Activated CD4-positive, alpha-beta T cell treated with anti-CD3 and anti-CD28 coated beads, Interleukin-2, amount 10 ng/mL, durations not matched to agents 24 days and 14 days (primary cell): ENCODE measurements at regions not wholly inside any gene's neighbourhood (a gene's known extent, or its start where the extent isn't known, plus 50 kb on each side); places are given as distances from the start of the nearest gene placed in this dataset.

Experiments used
- DNase-seq: peaks from one replicate; pipeline ENCODE4 v3.0.0; 2022
- H3K27ac Mint-ChIP-seq: one replicate; pipeline ENCODE4 v1.8.0; 2022; ENCODE audit warnings: mild to moderate bottlenecking, mixed read lengths
- H3K27me3 Mint-ChIP-seq: one replicate; pipeline ENCODE4 v1.8.0; 2022; ENCODE audit warnings: mixed read lengths
- H3K36me3 Mint-ChIP-seq: one replicate; pipeline ENCODE4 v1.8.0; 2022; ENCODE audit warnings: low read depth, mild to moderate bottlenecking, mixed read lengths
- H3K4me1 Mint-ChIP-seq: one replicate; pipeline ENCODE4 v1.8.0; 2021; ENCODE audit warnings: mixed read lengths
- H3K4me3 Mint-ChIP-seq: one replicate; pipeline ENCODE4 v1.8.0; 2022; ENCODE audit warnings: mild to moderate bottlenecking, moderate library complexity, mixed read lengths
- H3K9me3 Mint-ChIP-seq: one replicate; pipeline ENCODE4 v1.8.0; 2021; ENCODE audit warnings: mixed read lengths
- intact Hi-C: fragments of 100-400 bp; cut with micrococcal nuclease; formaldehyde crosslinking; loops from one replicate; pipeline ENCODE4 v1.15.1; 2023

- H3K4me3 Mint-ChIP-seq = no peak overlapping the region
- peaks cover 2% of the 10 kb centered on the region for H3K4me1 Mint-ChIP-seq
- H3K36me3 Mint-ChIP-seq = no peaks in the 10 kb centered on the region
- peaks cover 9% of the 10 kb centered on the region for H3K9me3 Mint-ChIP-seq
- intact Hi-C loops = no loop called here
- no peaks in the 10 kb centered on the region for H3K27me3 Mint-ChIP-seq
- no peak for DNase-seq
- H3K27ac Mint-ChIP-seq = no peak overlapping the region
These were observed 242.8 kb upstream of the PSMD7 start for GRCh38 chr16:74053826-74054225.

GRCh38 chr16:74053312-74053711 lies 243.3 kb upstream of the PSMD7 start:
- Mint-ChIP-seq H3K27me3 (no peaks in the 10 kb centered on the region), H3K9me3 (peaks cover 5% of the 10 kb centered on the region), H3K4me3 (no peak overlapping the region), H3K4me1 (peaks cover 2% of the 10 kb centered on the region), H3K27ac (no peak overlapping the region), H3K36me3 (no peaks in the 10 kb centered on the region)
- no peak for DNase-seq
- intact Hi-C loops = no loop called here

DNA sequence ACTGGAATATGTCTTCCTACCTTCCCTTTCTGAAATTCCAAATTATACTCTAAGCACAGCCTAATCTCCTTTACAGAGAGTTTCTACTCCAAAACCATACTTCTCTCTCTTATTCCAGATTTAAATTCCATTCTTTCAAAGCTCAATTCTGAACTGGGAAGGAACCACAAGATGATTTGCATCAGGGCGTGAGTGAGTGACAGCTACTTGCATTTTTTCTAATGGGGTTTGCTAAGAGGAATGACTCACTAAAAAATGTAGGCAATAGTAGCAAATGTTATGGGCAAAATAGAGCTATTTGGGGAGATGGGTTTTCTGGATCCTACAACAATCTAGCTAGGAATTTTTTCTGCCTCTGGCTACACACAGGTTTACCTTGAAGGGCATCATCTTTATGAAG lies 244.6 kb upstream of the PSMD7 start:
- Mint-ChIP-seq H3K9me3 (peaks cover 5% of the 10 kb centered on the region), H3K36me3 (no peaks in the 10 kb centered on the region), H3K4me1 (peaks cover 2% of the 10 kb centered on the region), H3K27ac (no peak overlapping the region), H3K27me3 (no peaks in the 10 kb centered on the region), H3K4me3 (no peak overlapping the region)
- no peak for DNase-seq
- intact Hi-C loops = no loop called here

DNA sequence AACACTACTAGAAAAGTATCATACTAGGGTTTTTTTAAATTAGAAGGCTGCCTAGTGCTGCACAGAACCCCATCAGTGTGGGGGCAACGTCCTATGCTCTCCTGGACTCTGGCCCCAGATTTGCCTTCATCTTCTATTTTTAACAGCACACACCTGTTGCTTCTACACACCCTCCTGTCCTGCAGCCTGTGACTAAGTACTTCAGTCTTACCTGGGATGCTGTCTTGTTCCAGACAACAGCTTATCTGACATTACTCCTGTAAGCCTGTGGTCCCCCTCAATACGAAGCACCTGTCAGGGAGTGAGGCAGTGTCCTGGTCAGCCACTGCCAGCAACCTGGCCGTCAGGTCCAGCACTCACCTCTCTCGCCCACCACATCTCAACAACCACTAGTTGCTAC lies 247.6 kb upstream of the PSMD7 start:
- no peaks in the 10 kb centered on the region for H3K27me3 Mint-ChIP-seq
- H3K4me1 Mint-ChIP-seq = peaks cover 2% of the 10 kb centered on the region
- intact Hi-C loops = no loop called here
- no peaks in the 10 kb centered on the region for H3K9me3 Mint-ChIP-seq
- H3K4me3 Mint-ChIP-seq = no peak overlapping the region
- no peak overlapping the region for H3K27ac Mint-ChIP-seq
- no peak for DNase-seq
- H3K36me3 Mint-ChIP-seq = no peaks in the 10 kb centered on the region

DNA sequence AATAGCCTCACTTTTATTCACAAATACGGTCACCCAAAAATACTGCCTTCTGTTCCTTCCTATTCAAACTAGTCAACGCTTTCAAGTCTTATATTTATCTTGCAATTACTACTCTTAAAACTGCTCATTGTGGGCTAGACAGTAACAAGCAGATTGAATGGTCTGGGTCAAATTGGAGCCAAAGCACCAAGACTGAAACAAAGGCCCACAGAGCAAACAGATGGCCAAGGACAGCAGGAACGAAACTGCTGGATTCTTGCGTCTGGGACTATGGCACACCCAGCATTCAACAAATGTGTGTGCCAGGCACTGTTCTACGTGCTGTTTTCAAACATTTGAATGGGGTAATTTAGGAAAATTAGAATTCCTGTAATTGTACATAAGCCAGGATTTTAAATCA lies 250.1 kb upstream of the PSMD7 start:
- DNase-seq = no peak
- Mint-ChIP-seq H3K27ac (no peak overlapping the region), H3K36me3 (no peaks in the 10 kb centered on the region), H3K27me3 (no peaks in the 10 kb centered on the region), H3K4me1 (no peaks in the 10 kb centered on the region), H3K9me3 (no peaks in the 10 kb centered on the region), H3K4me3 (no peak overlapping the region)
- intact Hi-C loops = no loop called here

DNA sequence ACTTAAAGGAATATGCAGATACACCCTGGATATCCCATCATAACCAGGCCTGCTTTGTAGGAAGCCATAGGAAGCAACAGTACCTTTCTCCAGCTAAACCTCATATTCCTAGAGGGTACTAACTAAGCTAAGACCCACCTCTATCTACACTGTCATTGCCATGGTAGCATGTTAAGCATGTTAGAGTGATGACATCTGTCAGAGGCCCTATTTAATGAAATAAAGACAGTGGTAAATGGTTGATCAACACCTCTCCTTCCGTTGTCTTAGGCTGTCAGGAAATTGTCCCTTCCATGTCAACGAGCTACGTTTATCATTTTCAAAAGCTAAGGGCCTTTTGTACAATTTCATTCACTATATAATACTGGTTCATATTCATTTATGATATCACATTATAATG lies 251.1 kb upstream of the PSMD7 start:
- no peaks in the 10 kb centered on the region for H3K36me3 Mint-ChIP-seq
- no peak overlapping the region for H3K4me3 Mint-ChIP-seq
- H3K27ac Mint-ChIP-seq = no peak overlapping the region
- H3K9me3 Mint-ChIP-seq = no peaks in the 10 kb centered on the region
- H3K27me3 Mint-ChIP-seq = no peaks in the 10 kb centered on the region
- DNase-seq = no peak
- no peaks in the 10 kb centered on the region for H3K4me1 Mint-ChIP-seq
- intact Hi-C loops = no loop called here

DNA sequence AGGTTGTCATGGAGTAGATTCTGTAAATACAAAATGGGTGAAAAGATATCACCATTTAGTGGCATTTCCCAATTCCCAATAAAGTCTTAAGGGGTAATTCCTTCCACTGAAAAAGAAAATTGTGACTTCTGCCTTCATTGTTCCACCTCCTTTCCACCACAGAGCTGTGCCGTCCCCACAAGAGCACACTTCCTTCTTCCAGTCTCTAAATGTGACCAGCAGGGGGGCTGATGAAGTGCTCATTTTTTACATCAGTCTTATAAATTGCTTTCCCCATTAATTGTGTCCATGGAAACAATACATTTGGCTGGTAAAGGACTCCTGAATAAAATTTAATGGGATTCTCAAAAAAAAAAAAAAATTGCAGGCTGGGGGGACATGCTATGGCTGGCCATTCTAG lies 260.8 kb upstream of the PSMD7 start:
- H3K27ac Mint-ChIP-seq = no peak overlapping the region
- no peak overlapping the region for H3K4me3 Mint-ChIP-seq
- intact Hi-C loops = no loop called here
- peaks cover 3% of the 10 kb centered on the region for H3K27me3 Mint-ChIP-seq
- DNase-seq = no peak
- no peaks in the 10 kb centered on the region for H3K9me3 Mint-ChIP-seq
- H3K4me1 Mint-ChIP-seq = no peaks in the 10 kb centered on the region
- no peaks in the 10 kb centered on the region for H3K36me3 Mint-ChIP-seq

DNA sequence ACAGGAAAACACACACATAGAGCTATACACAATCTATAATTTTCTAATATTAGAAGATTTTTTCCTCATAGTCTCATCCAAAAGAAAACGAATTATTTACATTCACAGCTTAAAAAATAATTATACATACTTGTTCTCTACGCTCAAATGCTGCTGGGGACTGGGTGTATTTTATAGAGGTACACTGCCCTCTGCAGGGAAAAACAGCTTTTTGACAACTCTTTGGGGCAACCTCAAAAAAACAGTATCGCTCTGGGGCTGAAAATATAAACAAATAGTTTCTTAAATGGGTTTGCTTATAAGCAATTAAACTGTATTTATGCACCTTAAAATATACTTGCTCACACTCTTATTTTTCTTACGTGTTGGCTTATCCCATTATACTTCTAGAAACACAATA lies 261.8 kb upstream of the PSMD7 start:
- no peaks in the 10 kb centered on the region for H3K36me3 Mint-ChIP-seq
- no peaks in the 10 kb centered on the region for H3K4me1 Mint-ChIP-seq
- H3K9me3 Mint-ChIP-seq = no peaks in the 10 kb centered on the region
- no peak overlapping the region for H3K4me3 Mint-ChIP-seq
- H3K27ac Mint-ChIP-seq = no peak overlapping the region
- peaks cover 3% of the 10 kb centered on the region for H3K27me3 Mint-ChIP-seq
- intact Hi-C loops = no loop called here
- DNase-seq = no peak

- Mint-ChIP-seq H3K27me3 (peaks cover 3% of the 10 kb centered on the region), H3K4me3 (no peak overlapping the region), H3K9me3 (no peaks in the 10 kb centered on the region), H3K4me1 (no peaks in the 10 kb centered on the region), H3K27ac (no peak overlapping the region), H3K36me3 (no peaks in the 10 kb centered on the region)
- DNase-seq = no peak
- intact Hi-C loops = no loop called here
These were observed 262.4 kb upstream of the PSMD7 start for GRCh38 chr16:74034200-74034599.

DNA sequence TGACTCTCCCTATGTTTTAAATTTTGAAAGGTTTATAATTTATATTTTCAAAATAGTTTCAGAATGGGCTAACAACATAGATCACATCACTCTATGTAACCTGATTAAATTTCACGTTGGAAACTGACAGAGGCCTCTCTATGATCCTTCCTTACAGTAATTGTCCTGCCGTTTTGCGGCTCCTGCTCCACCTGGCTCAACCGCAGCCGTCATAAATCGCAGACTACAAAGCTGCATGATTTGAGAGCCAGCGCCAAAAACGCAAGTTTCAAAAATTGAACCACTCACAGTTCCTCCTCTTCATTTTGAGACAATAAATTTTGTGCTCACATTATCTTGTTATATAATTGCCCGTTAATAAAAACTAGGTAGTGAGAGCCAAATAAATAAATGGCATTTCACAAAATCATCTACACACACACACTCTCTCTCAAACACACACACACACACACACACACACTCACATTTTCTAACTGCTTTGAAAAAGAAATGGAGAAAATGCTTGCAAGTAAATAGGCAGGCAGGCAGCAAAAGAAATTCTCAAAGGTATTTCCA lies 263.1 kb upstream of the PSMD7 start:
- no peak overlapping the region for H3K4me3 Mint-ChIP-seq

DNA sequence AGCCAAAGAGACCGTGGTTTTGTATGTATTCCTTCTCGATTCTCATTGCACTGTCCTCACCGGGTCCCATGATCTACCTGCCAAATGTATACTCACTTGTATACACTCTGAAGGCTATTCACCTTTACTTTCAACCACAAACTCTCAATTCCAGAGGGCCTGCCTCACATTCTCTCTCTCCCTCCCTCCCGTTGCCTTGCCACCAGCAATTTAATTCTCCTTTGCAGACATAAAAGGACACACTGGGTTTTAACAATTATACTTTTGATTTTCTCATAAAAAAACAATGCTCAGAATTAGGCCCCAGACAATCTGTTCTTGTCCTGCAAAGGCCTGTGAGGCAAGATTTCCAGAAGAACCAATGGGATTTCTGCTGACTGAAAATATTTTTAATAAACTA lies 265.1 kb upstream of the PSMD7 start:
- Mint-ChIP-seq H3K4me3 (no peak overlapping the region), H3K9me3 (no peaks in the 10 kb centered on the region), H3K4me1 (no peaks in the 10 kb centered on the region), H3K36me3 (no peaks in the 10 kb centered on the region), H3K27me3 (peaks cover 5% of the 10 kb centered on the region), H3K27ac (no peak overlapping the region)
- DNase-seq = no peak
- intact Hi-C loops = no loop called here

More for the DNA sequence above, 263.1 kb upstream of the PSMD7 start:
- intact Hi-C loops = no loop called here
- no peak for DNase-seq
- Mint-ChIP-seq H3K36me3 (no peaks in the 10 kb centered on the region), H3K27ac (no peak overlapping the region), H3K9me3 (no peaks in the 10 kb centered on the region), H3K4me1 (no peaks in the 10 kb centered on the region), H3K27me3 (peaks cover 3% of the 10 kb centered on the region)

- no peaks in the 10 kb centered on the region for H3K4me1 Mint-ChIP-seq
- H3K36me3 Mint-ChIP-seq = no peaks in the 10 kb centered on the region
- H3K27me3 Mint-ChIP-seq = peaks cover 8% of the 10 kb centered on the region
- intact Hi-C loops = no loop called here
- no peak for DNase-seq
- no peak overlapping the region for H3K4me3 Mint-ChIP-seq
- H3K9me3 Mint-ChIP-seq = no peaks in the 10 kb centered on the region
- no peak overlapping the region for H3K27ac Mint-ChIP-seq
These were observed 266.5 kb upstream of the PSMD7 start for GRCh38 chr16:74030000-74030706.

DNA sequence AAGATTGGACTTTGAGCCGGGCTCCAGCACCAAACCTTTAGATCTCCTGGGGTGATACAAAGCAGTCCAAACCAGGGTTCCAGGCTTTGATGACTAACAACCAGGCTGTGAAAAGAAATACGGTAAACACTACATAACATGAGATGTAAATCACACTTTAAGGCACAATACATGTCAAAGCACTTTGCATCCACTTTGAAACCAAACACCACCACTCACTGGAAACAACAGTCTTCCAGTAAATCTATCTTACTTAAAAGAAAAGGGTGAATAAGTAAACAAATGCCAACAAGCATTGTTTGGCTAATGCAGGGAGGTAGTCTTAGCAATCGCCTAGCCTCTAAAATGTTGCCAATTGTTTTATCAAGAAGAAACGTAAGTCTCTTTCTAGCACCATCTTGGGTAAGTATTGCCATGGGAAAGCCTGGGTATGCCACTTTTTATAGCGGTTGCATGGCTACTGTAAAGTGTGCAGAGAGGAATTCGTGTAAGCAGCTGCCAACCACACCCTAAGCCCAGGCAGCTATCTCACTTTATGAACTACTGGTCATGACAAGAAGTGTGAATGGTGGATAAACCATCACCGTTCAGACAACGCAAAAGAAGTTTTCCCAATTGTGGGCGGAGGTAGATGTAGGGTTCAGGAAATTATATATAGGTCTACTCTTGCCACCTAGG lies 267.4 kb upstream of the PSMD7 start:
- Mint-ChIP-seq H3K4me3 (no peak overlapping the region), H3K27ac (no peak overlapping the region), H3K9me3 (no peaks in the 10 kb centered on the region), H3K27me3 (peaks cover 8% of the 10 kb centered on the region), H3K36me3 (no peaks in the 10 kb centered on the region), H3K4me1 (no peaks in the 10 kb centered on the region)
- no peak for DNase-seq
- intact Hi-C loops = no loop called here

- H3K36me3 Mint-ChIP-seq = no peaks in the 10 kb centered on the region
- no peak overlapping the region for H3K4me3 Mint-ChIP-seq
- H3K27me3 Mint-ChIP-seq = peaks cover 5% of the 10 kb centered on the region
- no peak for DNase-seq
- intact Hi-C loops = no loop called here
- no peaks in the 10 kb centered on the region for H3K9me3 Mint-ChIP-seq
- H3K27ac Mint-ChIP-seq = no peak overlapping the region
- H3K4me1 Mint-ChIP-seq = no peaks in the 10 kb centered on the region
These were observed 270.0 kb upstream of the PSMD7 start for GRCh38 chr16:74026373-74027281.
